DND-41 (cell line): ENCODE measurements at regions not wholly inside any gene's neighbourhood (a gene's known extent, or its start where the extent isn't known, plus 50 kb on each side); places are given as distances from the start of the nearest gene placed in this dataset.

Source experiments
- ATAC-seq: fragments of 200-7000 bp; cut with Tn5 transposase; 3 replicates; pipeline ENCODE4 v1.9.1; 2021; ENCODE audit warnings: low read depth; ENCODE audit not compliant: insufficient read depth
- DNase-seq: peaks from one replicate; pipeline ENCODE4 v3.0.0-alpha.2; 2020
- H2AFZ ChIP-seq: 2 replicates; pipeline ENCODE4 v1.6.0; 2012; ENCODE audit warnings: low read depth, low read length
- H3K27ac ChIP-seq: 2 replicates; pipeline ENCODE4 v1.5.1; 2012; ENCODE audit warnings: low read length, inconsistent platforms
- H3K27me3 ChIP-seq: fragments of 200-600 bp; sonication (generic); 2 replicates; pipeline ENCODE4 v1.6.0; 2012; ENCODE audit warnings: low read length, mild to moderate bottlenecking, inconsistent platforms; ENCODE audit not compliant: insufficient read depth, poor library complexity
- H3K36me3 ChIP-seq: 2 replicates; pipeline ENCODE4 v1.5.1; 2012; ENCODE audit warnings: low read length, inconsistent platforms; ENCODE audit not compliant: insufficient read depth
- H3K4me1 ChIP-seq: 2 replicates; pipeline ENCODE4 v1.5.1; 2012; ENCODE audit warnings: mild to moderate bottlenecking, low read length; ENCODE audit not compliant: insufficient read depth
- H3K4me2 ChIP-seq: 2 replicates; pipeline ENCODE4 v1.6.0; 2012; ENCODE audit warnings: mild to moderate bottlenecking, moderate library complexity, low read length, inconsistent platforms; ENCODE audit not compliant: insufficient read depth
- H3K4me3 ChIP-seq, 2 experiments: fragments of 200-600 bp in 1 of 2; shearing (Covaris generic) in 1 of 2; 2 replicates each; pipeline ENCODE4 v1.5.1; 2012 to 2016; ENCODE audit warnings: inconsistent platforms in 2 of 2, low read length in 2 of 2, mild to moderate bottlenecking in 2 of 2, low read depth in 1 of 2, moderate library complexity in 1 of 2
- H3K79me2 ChIP-seq: 2 replicates; pipeline ENCODE4 v1.6.0; 2012; ENCODE audit warnings: low read length, inconsistent platforms; ENCODE audit not compliant: insufficient read depth
- H3K9ac ChIP-seq: 2 replicates; pipeline ENCODE4 v1.6.0; 2012; ENCODE audit warnings: low read depth, mild to moderate bottlenecking, inconsistent platforms, low read length, moderate library complexity
- H3K9me3 ChIP-seq: 2 replicates; pipeline ENCODE4 v1.5.1; 2012; ENCODE audit warnings: low read length, moderate library complexity, mild to moderate bottlenecking, inconsistent platforms; ENCODE audit not compliant: insufficient read depth, severe bottlenecking
- H4K20me1 ChIP-seq: 2 replicates; pipeline ENCODE4 v1.6.0; 2012; ENCODE audit warnings: low read length; ENCODE audit not compliant: insufficient read depth
- EZH2 ChIP-seq: IDR thresholded peaks from 3 replicates; pipeline ENCODE4 v1.6.1; 2012; ENCODE audit warnings: borderline replicate concordance, low read depth, mild to moderate bottlenecking, moderate library complexity, low read length, inconsistent platforms; ENCODE audit not compliant: severe bottlenecking
- TF ChIP-seq, protein P1 (sequence below): IDR thresholded peaks from 2 replicates; pipeline ENCODE4 v1.5.1; 2012; ENCODE audit warnings: borderline replicate concordance, low read length, moderate library complexity, mild to moderate bottlenecking; ENCODE audit not compliant: poor library complexity, severe bottlenecking; ENCODE audit errors: extremely low read depth

DNA sequence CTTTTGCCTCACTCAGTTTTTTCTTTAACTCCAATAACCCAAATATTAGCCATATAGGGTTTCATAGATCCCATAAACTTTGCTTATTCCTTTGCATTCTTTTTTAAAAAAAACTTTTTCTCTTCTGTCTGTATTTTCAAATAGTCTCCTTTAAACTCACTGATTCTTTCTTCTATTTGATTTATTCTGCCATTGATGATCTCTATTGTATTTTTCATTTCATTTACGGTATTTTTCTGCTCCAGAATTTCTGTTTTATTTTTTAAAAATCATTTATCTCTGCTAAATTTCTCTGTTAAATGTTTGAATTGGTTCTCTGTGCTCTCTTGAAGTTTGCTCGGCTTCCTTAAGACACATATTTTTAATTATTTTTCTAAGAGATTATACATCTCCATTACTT lies 573.3 kb upstream of the MAN1A1 start:
- Histone ChIP-seq H3K4me1 (no peaks in the 10 kb centered on the region), H4K20me1 (no peaks in the 10 kb centered on the region), H3K4me3 (no peak overlapping the region), H3K4me2 (no peak overlapping the region), H3K36me3 (no peaks in the 10 kb centered on the region), H3K9ac (no peak overlapping the region), H3K9me3 (peaks cover 23% of the 10 kb centered on the region), H3K27me3 (no peaks in the 10 kb centered on the region), H3K27ac (no peak overlapping the region), H2AFZ (no peak overlapping the region), H3K79me2 (no peaks in the 10 kb centered on the region)
- ATAC-seq (no peak), DNase-seq (no peak)
- TF ChIP-seq, protein P1, sequence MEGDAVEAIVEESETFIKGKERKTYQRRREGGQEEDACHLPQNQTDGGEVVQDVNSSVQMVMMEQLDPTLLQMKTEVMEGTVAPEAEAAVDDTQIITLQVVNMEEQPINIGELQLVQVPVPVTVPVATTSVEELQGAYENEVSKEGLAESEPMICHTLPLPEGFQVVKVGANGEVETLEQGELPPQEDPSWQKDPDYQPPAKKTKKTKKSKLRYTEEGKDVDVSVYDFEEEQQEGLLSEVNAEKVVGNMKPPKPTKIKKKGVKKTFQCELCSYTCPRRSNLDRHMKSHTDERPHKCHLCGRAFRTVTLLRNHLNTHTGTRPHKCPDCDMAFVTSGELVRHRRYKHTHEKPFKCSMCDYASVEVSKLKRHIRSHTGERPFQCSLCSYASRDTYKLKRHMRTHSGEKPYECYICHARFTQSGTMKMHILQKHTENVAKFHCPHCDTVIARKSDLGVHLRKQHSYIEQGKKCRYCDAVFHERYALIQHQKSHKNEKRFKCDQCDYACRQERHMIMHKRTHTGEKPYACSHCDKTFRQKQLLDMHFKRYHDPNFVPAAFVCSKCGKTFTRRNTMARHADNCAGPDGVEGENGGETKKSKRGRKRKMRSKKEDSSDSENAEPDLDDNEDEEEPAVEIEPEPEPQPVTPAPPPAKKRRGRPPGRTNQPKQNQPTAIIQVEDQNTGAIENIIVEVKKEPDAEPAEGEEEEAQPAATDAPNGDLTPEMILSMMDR = no peak
- TF ChIP-seq EZH2 = no peak

DNA sequence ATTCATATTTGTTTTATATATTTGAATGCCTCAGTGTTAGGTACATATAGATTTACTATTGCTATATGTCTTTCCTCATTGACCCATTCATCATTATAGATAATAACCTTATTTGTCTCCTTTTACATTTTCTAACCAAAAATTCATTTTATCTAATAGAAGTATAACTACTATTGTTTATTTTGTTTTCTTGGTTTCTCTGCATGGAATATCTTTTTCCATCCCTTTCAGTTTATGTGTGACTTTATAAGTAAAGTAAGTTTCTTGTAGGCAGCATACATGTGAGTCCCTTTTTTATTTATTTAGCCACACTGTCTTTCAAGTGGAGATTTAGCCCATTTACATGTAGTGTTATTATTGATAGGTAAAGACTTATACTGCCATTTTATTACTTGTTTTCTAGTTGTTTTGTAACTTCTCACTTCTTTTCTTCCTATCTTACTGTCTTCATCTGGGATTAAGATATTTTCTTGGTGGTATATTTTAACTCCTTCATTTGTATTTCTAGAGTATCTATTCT lies 572.0 kb upstream of the MAN1A1 start:
- Histone ChIP-seq H3K27ac (no peak overlapping the region), H3K4me1 (no peaks in the 10 kb centered on the region), H3K27me3 (no peaks in the 10 kb centered on the region), H3K4me2 (no peak overlapping the region), H4K20me1 (no peaks in the 10 kb centered on the region), H2AFZ (no peak overlapping the region), H3K9ac (no peak overlapping the region), H3K79me2 (no peaks in the 10 kb centered on the region), H3K9me3 (peaks cover 23% of the 10 kb centered on the region), H3K4me3 (no peak overlapping the region), H3K36me3 (no peaks in the 10 kb centered on the region)
- ATAC-seq (no peak), DNase-seq (no peak)
- TF ChIP-seq, protein P1 = no peak
- no peak for TF ChIP-seq EZH2

DNA sequence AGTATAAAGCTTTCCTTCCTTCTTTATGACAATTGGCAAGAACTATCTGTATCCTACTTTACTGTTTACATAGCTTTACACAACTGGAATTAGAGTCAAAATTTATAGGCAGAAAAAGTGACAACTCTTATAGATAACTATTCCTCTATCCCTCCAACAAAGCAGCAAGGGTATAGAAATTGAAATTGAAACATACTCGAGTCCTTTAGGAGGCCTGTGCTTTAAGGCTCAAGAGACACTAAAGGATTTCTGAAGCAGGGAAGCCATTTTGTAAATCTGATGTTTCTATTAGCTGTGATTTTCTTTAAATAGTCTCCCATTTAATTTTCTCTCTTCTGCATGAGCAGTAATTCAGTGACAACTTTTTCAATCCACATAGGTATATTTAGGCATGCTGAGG lies 567.6 kb upstream of the MAN1A1 start:
- TF ChIP-seq, protein P1 = no peak
- no peak for TF ChIP-seq EZH2
- Histone ChIP-seq H3K9me3 (peaks cover 6% of the 10 kb centered on the region), H4K20me1 (no peaks in the 10 kb centered on the region), H3K4me1 (no peaks in the 10 kb centered on the region), H3K79me2 (no peaks in the 10 kb centered on the region), H3K4me3 (no peak overlapping the region), H3K4me2 (no peak overlapping the region), H3K27ac (no peak overlapping the region), H3K9ac (no peak overlapping the region), H3K27me3 (no peaks in the 10 kb centered on the region), H3K36me3 (no peaks in the 10 kb centered on the region), H2AFZ (no peak overlapping the region)
- ATAC-seq = no peak
- no peak for DNase-seq

DNA sequence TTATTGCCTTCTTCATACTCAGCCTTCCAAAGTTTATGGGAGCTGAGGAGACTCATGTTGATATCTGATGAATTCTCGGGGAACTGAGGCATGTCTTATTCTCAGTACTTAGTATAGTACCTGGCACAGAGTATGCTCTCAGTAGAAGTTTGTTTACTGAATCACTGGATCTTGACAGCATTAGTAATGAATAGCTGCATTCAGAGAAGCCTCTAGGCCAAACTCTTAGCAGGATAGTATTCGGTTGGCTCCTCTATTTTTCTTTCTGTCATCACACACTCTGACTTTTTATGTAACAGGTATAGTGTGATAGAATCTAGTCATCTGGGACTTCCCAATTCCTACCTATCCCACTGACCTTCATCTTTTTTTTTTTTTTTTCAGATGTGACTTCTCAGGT lies 566.4 kb upstream of the MAN1A1 start:
- H3K27ac ChIP-seq = no peak overlapping the region
- no peaks in the 10 kb centered on the region for H3K27me3 ChIP-seq
- DNase-seq = no peak
- H3K9ac ChIP-seq = no peak overlapping the region
- H3K4me2 ChIP-seq = no peak overlapping the region
- H3K4me1 ChIP-seq = no peaks in the 10 kb centered on the region
- no peak overlapping the region for H3K4me3 ChIP-seq
- H3K9me3 ChIP-seq = no peaks in the 10 kb centered on the region
- TF ChIP-seq, protein P1 = no peak
- TF ChIP-seq EZH2 = no peak
- no peaks in the 10 kb centered on the region for H3K79me2 ChIP-seq
- no peak overlapping the region for H2AFZ ChIP-seq
- no peaks in the 10 kb centered on the region for H3K36me3 ChIP-seq
- H4K20me1 ChIP-seq = no peaks in the 10 kb centered on the region
- no peak for ATAC-seq
